ENCODE measurements at regions not wholly inside any gene's neighbourhood (a gene's known extent, or its start where the extent isn't known, plus 50 kb on each side); places are given as distances from the start of the nearest gene placed in this dataset.

- no peak overlapping the region for H3K9ac ChIP-seq (ENCODE audit: insufficient read depth in 1 of 2, low read depth in 2 of 2, low read length in 2 of 2)
- H3K4me3 ChIP-seq = no peak overlapping the region
- TF ChIP-seq DDX20 (tag; IDR thresholded peaks at IDR 0.05; ENCODE audit: low read depth) = no peak
- TF ChIP-seq HES1 (IDR thresholded peaks at IDR 0.05; ENCODE audit: low read depth) = no peak
- no peak for TF ChIP-seq PHF8 (IDR thresholded peaks at IDR 0.05; ENCODE audit: borderline replicate concordance, low read length)
- no peak for TF ChIP-seq ZNF785 (CRISPR knock-in tag; IDR thresholded peaks at IDR 0.05)
- TF ChIP-seq MIER1 (IDR thresholded peaks at IDR 0.05; ENCODE audit: low read depth) = no peak
- TF ChIP-seq SMARCA4 (IDR thresholded peaks at IDR 0.05) = no peak
- no peak for TF ChIP-seq SNIP1 (IDR thresholded peaks at IDR 0.05; ENCODE audit: low read depth)
- TF ChIP-seq ZNF274 (IDR thresholded peaks at IDR 0.05; ENCODE audit: borderline replicate concordance, low read depth, low read length) = no peak
- TF ChIP-seq ZBTB2 (IDR thresholded peaks at IDR 0.05) = no peak
- TF ChIP-seq RUNX1 (IDR thresholded peaks at IDR 0.05; ENCODE audit: low read depth) = no peak
- TF ChIP-seq GATAD2B (IDR thresholded peaks at IDR 0.05; ENCODE audit: borderline replicate concordance) = no peak
- TF ChIP-seq ZBTB43 (CRISPR knock-in tag; IDR thresholded peaks at IDR 0.05) = no peak
- no peak for TF ChIP-seq ZNF41 (CRISPR knock-in tag; conservative IDR thresholded peaks at IDR 0.05)
- no peak for TF ChIP-seq TAF9B (IDR thresholded peaks at IDR 0.05; ENCODE audit: partially characterized antibody)
- no peak for TF ChIP-seq MAX (CRISPR knock-in tag; IDR thresholded peaks at IDR 0.05)
- H3K79me2 ChIP-seq (ENCODE audit: control insufficient read depth, insufficient read depth, low read length) = no peaks in the 10 kb centered on the region
- H3K27ac ChIP-seq (ENCODE audit: extremely low read depth, low read depth, low read length) = no peak overlapping the region
- POLR2A ChIA-PET = no interaction called here
- DNase-seq (ENCODE audit: extremely low read depth in 1 of 4, low spot score in 3 of 4) = no peak
- H3K9me3 ChIP-seq (replicated peaks; ENCODE audit: control insufficient read depth, insufficient read depth, low read depth, low read length) = no peaks in the 10 kb centered on the region
- intact Hi-C loops (cut with micrococcal nuclease) = no loop called here
- in situ Hi-C loops (cut with MboI) = no loop called here
- no peak for FAIRE-seq
- H2AFZ ChIP-seq (ENCODE audit: low read depth, low read length) = no peak overlapping the region
- CTCF ChIA-PET (ENCODE audit: low intra/inter-chr PET ratio) = no interaction called here
- no peak overlapping the region for H3K4me2 ChIP-seq (ENCODE audit: insufficient read depth, low read length)
- no peaks in the 10 kb centered on the region for H3K9me1 ChIP-seq (ENCODE audit: control insufficient read depth, insufficient read depth, low read length)
- 21% methylated on average over 1 of the region's 1 CpG for WGBS (ENCODE audit: insufficient coverage, low coverage, missing lambda C conversion rate)
- no peaks in the 10 kb centered on the region for H3K36me3 ChIP-seq (ENCODE audit: control insufficient read depth, insufficient read depth, low read length)
- H3K27me3 ChIP-seq (ENCODE audit: control insufficient read depth in 2 of 2, insufficient read depth in 2 of 2, low read length in 2 of 2) = no peaks in the 10 kb centered on the region
- H4K20me1 ChIP-seq (replicated peaks; ENCODE audit: control insufficient read depth, insufficient read depth, low read length) = no peaks in the 10 kb centered on the region
- ATAC-seq = no peak
- no TSS peak for BruUV-seq (replicated peaks)
- H3K4me1 ChIP-seq (replicated peaks in 1 of 2; ENCODE audit: control insufficient read depth in 2 of 2, insufficient read depth in 2 of 2, low read length in 2 of 2) = peaks cover 3 to 10% of the 10 kb centered on the region in 2 experiments; a peak in 3 of 5 replicates
Measured at GRCh38 chr4:38289553-38289952, 329.4 kb downstream of the PTTG2 start.

Data from K562 (cell line).